ENCODE measurements at regions not wholly inside any gene's neighbourhood (a gene's known extent, or its start where the extent isn't known, plus 50 kb on each side); places are given as distances from the start of the nearest gene placed in this dataset.

GRCh38 chr2:215754546-215754945, 258.8 kb downstream of the MREG start:
- no peak overlapping the region for H3K9ac ChIP-seq (ENCODE audit: low read depth in 1 of 2, low read length in 2 of 2)
- WGBS = 85% methylated on average over 3 of the region's 3 CpGs
- no peak overlapping the region for H3K27ac ChIP-seq (ENCODE audit: low read depth in 1 of 2, low read length in 2 of 2)
- no peak overlapping the region for H3K4me3 ChIP-seq (ENCODE audit: low read depth in 1 of 3, low read length in 3 of 3)
- no peaks in the 10 kb centered on the region for H3K9me3 ChIP-seq (ENCODE audit: control insufficient read depth in 4 of 4, low read length in 3 of 4)
- no peak for DNase-seq (ENCODE audit: low spot score)
- H3K27me3 ChIP-seq (ENCODE audit: control insufficient read depth in 4 of 4, insufficient read depth in 4 of 4, low read length in 3 of 4) = no peaks in the 10 kb centered on the region
- no peaks in the 10 kb centered on the region for H3K36me3 ChIP-seq (ENCODE audit: control insufficient read depth in 4 of 4, insufficient read depth in 3 of 4, low read depth in 1 of 4, low read length in 3 of 4)
- TF ChIP-seq ATF3 (IDR thresholded peaks at IDR 0.05) (no peak), REST (IDR thresholded peaks at IDR 0.05) (no peak), JUND (IDR thresholded peaks at IDR 0.05) (no peak), CTCF (IDR thresholded peaks at IDR 0.05; ENCODE audit: low read depth, low read length, missing input control) (no peak), NR2F2 (IDR thresholded peaks at IDR 0.05) (no peak), RXRA (IDR thresholded peaks at IDR 0.05) (no peak), YY1 (IDR thresholded peaks at IDR 0.05) (no peak), RAD21 (IDR thresholded peaks at IDR 0.05) (no peak), TAF1 (conservative IDR thresholded peaks at IDR 0.05) (no peak), FOXA2 (IDR thresholded peaks at IDR 0.05) (no peak), SP1 (IDR thresholded peaks at IDR 0.05) (no peak), ZBTB33 (IDR thresholded peaks at IDR 0.05) (no peak), MAX (IDR thresholded peaks at IDR 0.05) (no peak), HNF4A (conservative IDR thresholded peaks at IDR 0.05) (no peak), GABPA (IDR thresholded peaks at IDR 0.05 in 1 of 2, conservative IDR thresholded peaks at IDR 0.05 in 1 of 2) (no peak), EGR1 (IDR thresholded peaks at IDR 0.05; ENCODE audit: low read depth in 2 of 2) (no peak)
- peaks cover 5 to 19% (median 14%) of the 10 kb centered on the region in 4 donors for H3K4me1 ChIP-seq (ENCODE audit: control insufficient read depth in 4 of 4, insufficient read depth in 4 of 4, low read length in 3 of 4)

- H3K27me3 ChIP-seq (ENCODE audit: control insufficient read depth in 4 of 4, insufficient read depth in 4 of 4, low read length in 3 of 4) = no peaks in the 10 kb centered on the region
- DNase-seq (ENCODE audit: low spot score) = no peak
- 79% methylated on average over 5 of the region's 5 CpGs for WGBS
- H3K27ac ChIP-seq (ENCODE audit: low read depth in 1 of 2, low read length in 2 of 2) = no peak overlapping the region
- H3K9ac ChIP-seq (ENCODE audit: low read depth in 1 of 2, low read length in 2 of 2) = no peak overlapping the region
- peaks cover 5 to 25% (median 19%) of the 10 kb centered on the region in 4 donors for H3K4me1 ChIP-seq (ENCODE audit: control insufficient read depth in 4 of 4, insufficient read depth in 4 of 4, low read length in 3 of 4)
- no peaks in the 10 kb centered on the region for H3K36me3 ChIP-seq (ENCODE audit: control insufficient read depth in 4 of 4, insufficient read depth in 3 of 4, low read depth in 1 of 4, low read length in 3 of 4)
- H3K4me3 ChIP-seq (ENCODE audit: low read depth in 1 of 3, low read length in 3 of 3) = no peak overlapping the region
- H3K9me3 ChIP-seq (ENCODE audit: control insufficient read depth in 4 of 4, low read length in 3 of 4) = no peaks in the 10 kb centered on the region
- TF ChIP-seq MAX (IDR thresholded peaks at IDR 0.05) = no peak
- TF ChIP-seq EGR1 (IDR thresholded peaks at IDR 0.05; ENCODE audit: low read depth in 2 of 2) = no peak
- no peak for TF ChIP-seq TAF1 (conservative IDR thresholded peaks at IDR 0.05)
- no peak for TF ChIP-seq YY1 (IDR thresholded peaks at IDR 0.05)
- no peak for TF ChIP-seq RXRA (IDR thresholded peaks at IDR 0.05)
- no peak for TF ChIP-seq JUND (IDR thresholded peaks at IDR 0.05)
- no peak for TF ChIP-seq REST (IDR thresholded peaks at IDR 0.05)
- TF ChIP-seq ZBTB33 (IDR thresholded peaks at IDR 0.05) = no peak
- no peak for TF ChIP-seq HNF4A (conservative IDR thresholded peaks at IDR 0.05)
- TF ChIP-seq GABPA (IDR thresholded peaks at IDR 0.05 in 1 of 2, conservative IDR thresholded peaks at IDR 0.05 in 1 of 2) = no peak
- no peak for TF ChIP-seq ATF3 (IDR thresholded peaks at IDR 0.05)
- TF ChIP-seq SP1 (IDR thresholded peaks at IDR 0.05) = no peak
Observed at GRCh38 chr2:215753808-215754207, 259.5 kb downstream of the MREG start.

All from liver (tissue), 8 donors.